ENCODE measurements at regions not wholly inside any gene's neighbourhood (a gene's known extent, or its start where the extent isn't known, plus 50 kb on each side); places are given as distances from the start of the nearest gene placed in this dataset.

- Histone ChIP-seq H3K36me3 (peaks cover 0 to 5% (median 4%) of the 10 kb centered on the region in 3 donors), H3K27me3 (no peaks in the 10 kb centered on the region), H3K4me1 (no peaks in the 10 kb centered on the region), H3K9me3 (peaks cover 0 to 5% (median 0%) of the 10 kb centered on the region in 3 donors), H3K27ac (no peak overlapping the region), H3K4me3 (no peak overlapping the region)
- no peak for DNase-seq
- intact Hi-C loops (cut with DNase I; ENCODE audit: low total_unique reads), result no loop called here
- TF ChIP-seq CTCF (IDR thresholded peaks at IDR 0.05), result no peak
Measured at GRCh38 chr5:94010814-94011213, 269.4 kb upstream of the POU5F2 start.

GRCh38 chr5:94009161-94009560 lies 267.8 kb upstream of the POU5F2 start:
- Histone ChIP-seq H3K36me3 (peaks cover 0 to 5% (median 0%) of the 10 kb centered on the region in 3 donors), H3K27ac (no peak overlapping the region), H3K4me3 (no peak overlapping the region), H3K4me1 (no peaks in the 10 kb centered on the region), H3K9me3 (peaks cover 0 to 3% (median 0%) of the 10 kb centered on the region in 3 donors), H3K27me3 (no peaks in the 10 kb centered on the region)
- DNase-seq, result no peak
- intact Hi-C loops (cut with DNase I; ENCODE audit: low total_unique reads), result no loop called here
- TF ChIP-seq CTCF (IDR thresholded peaks at IDR 0.05), result no peak

- intact Hi-C loops (cut with DNase I; ENCODE audit: low total_unique reads), result no loop called here
- no peaks in the 10 kb centered on the region for H3K36me3 ChIP-seq
Measured at GRCh38 chr5:93998951-93999455, 257.6 kb upstream of the POU5F2 start.

GRCh38 chr5:93997562-93997961 lies 256.2 kb upstream of the POU5F2 start:
- H3K4me1 ChIP-seq, result peaks cover 0 to 12% (median 1%) of the 10 kb centered on the region in 4 donors
- no peak overlapping the region for H3K27ac ChIP-seq
- no peak overlapping the region for H3K4me3 ChIP-seq
- H3K36me3 ChIP-seq, result no peaks in the 10 kb centered on the region
- intact Hi-C loops (cut with DNase I; ENCODE audit: low total_unique reads), result no loop called here
- no peaks in the 10 kb centered on the region for H3K27me3 ChIP-seq
- TF ChIP-seq CTCF (IDR thresholded peaks at IDR 0.05), result no peak
- peaks cover 4 to 15% (median 7%) of the 10 kb centered on the region in 3 donors for H3K9me3 ChIP-seq
- no peak for DNase-seq

More at GRCh38 chr5:93998951-93999455, 257.6 kb upstream of the POU5F2 start:
- peaks cover 4 to 17% (median 7%) of the 10 kb centered on the region in 3 donors for H3K9me3 ChIP-seq
- TF ChIP-seq CTCF (IDR thresholded peaks at IDR 0.05), result no peak
- no peak for DNase-seq
- H3K27ac ChIP-seq, result no peak overlapping the region
- no peak overlapping the region for H3K4me3 ChIP-seq
- no peaks in the 10 kb centered on the region for H3K27me3 ChIP-seq
- peaks cover 0 to 12% (median 1%) of the 10 kb centered on the region in 4 donors for H3K4me1 ChIP-seq

- H3K27me3 ChIP-seq, result no peaks in the 10 kb centered on the region
- no peak for TF ChIP-seq CTCF (IDR thresholded peaks at IDR 0.05)
- H3K9me3 ChIP-seq, result no peaks in the 10 kb centered on the region
- H3K4me1 ChIP-seq, result peaks cover 0 to 17% (median 1%) of the 10 kb centered on the region in 4 donors
- no peak overlapping the region for H3K4me3 ChIP-seq
- intact Hi-C loops (cut with DNase I; ENCODE audit: low total_unique reads), result no loop called here
- no peaks in the 10 kb centered on the region for H3K36me3 ChIP-seq
- no peak for DNase-seq
- no peak overlapping the region for H3K27ac ChIP-seq
Measured at GRCh38 chr5:93995126-93995621, 253.8 kb upstream of the POU5F2 start.

All from tibial artery (tissue), 4 donors.